Stomach (tissue), 4 donors: ENCODE measurements at regions not wholly inside any gene's neighbourhood (a gene's known extent, or its start where the extent isn't known, plus 50 kb on each side); places are given as distances from the start of the nearest gene placed in this dataset.

Experiments used
- CTCF ChIP-seq, 7 experiments: fragments of 450-650 bp in 4 of 7; fragments of 200-600 bp in 3 of 7; sonication (generic) in 3 of 7; IDR thresholded peaks; one replicate each; pipeline ENCODE4 v1.5.1; 2016 to 2019; ENCODE audit warnings: antibody characterized with exemption in 7 of 7, control low read depth in 2 of 7, mild to moderate bottlenecking in 1 of 7
- EP300 ChIP-seq: sonication (generic); formaldehyde crosslinking; IDR thresholded peaks from one replicate; pipeline ENCODE4 v1.6.1; 2017; ENCODE audit warnings: antibody characterized with exemption
- POLR2A ChIP-seq, 4 donors: fragments of 450-650 bp; IDR thresholded peaks; one replicate each; pipeline ENCODE4 v1.6.1; 2016; ENCODE audit warnings: antibody characterized with exemption in 4 of 4, control low read depth in 2 of 4, mild to moderate bottlenecking in 1 of 4, moderate library complexity in 1 of 4
- POLR2AphosphoS5 ChIP-seq, 3 donors: sonication (generic); formaldehyde crosslinking; IDR thresholded peaks; one replicate each; pipeline ENCODE4 v1.6.1; 2016; ENCODE audit warnings: antibody characterized with exemption in 3 of 3

- TF ChIP-seq POLR2A (IDR thresholded peaks at IDR 0.05): no peak
- TF ChIP-seq EP300: no peak
- no peak for TF ChIP-seq CTCF (IDR thresholded peaks at IDR 0.05)
- TF ChIP-seq POLR2AphosphoS5 (IDR thresholded peaks at IDR 0.05): no peak
These were observed 504.9 kb downstream of the TBL1XR1 start for GRCh38 chr3:176692199-176692965.
